H1 (cell line): ENCODE measurements at regions not wholly inside any gene's neighbourhood (a gene's known extent, or its start where the extent isn't known, plus 50 kb on each side); places are given as distances from the start of the nearest gene placed in this dataset.

Source experiments
- BRCA1 ChIP-seq: IDR thresholded peaks from 2 replicates; pipeline ENCODE4 v1.6.1; 2012; ENCODE audit warnings: low read depth, low read length, improper control_type of control experiment
- GABPA ChIP-seq: IDR thresholded peaks from 2 replicates; pipeline ENCODE4 v1.6.1; 2011; ENCODE audit warnings: mild to moderate bottlenecking, low read length, moderate library complexity, borderline replicate concordance; ENCODE audit not compliant: insufficient read depth
- SAP30 ChIP-seq: fragments of 300-600 bp; sonication (generic); IDR thresholded peaks from 2 replicates; pipeline ENCODE4 v1.7.1; 2012; ENCODE audit warnings: low read length, moderate library complexity, mild to moderate bottlenecking, inconsistent platforms; ENCODE audit not compliant: insufficient read depth, insufficient replicate concordance
- TF ChIP-seq, protein P1 (sequence below): IDR thresholded peaks from 2 replicates; pipeline ENCODE4 v1.6.1; 2012; ENCODE audit warnings: low read length, inconsistent platforms
- TF ChIP-seq, protein P2 (sequence below): IDR thresholded peaks from 2 replicates; pipeline ENCODE4 v1.6.1; 2011; ENCODE audit warnings: low read length, improper control_type of control experiment

DNA sequence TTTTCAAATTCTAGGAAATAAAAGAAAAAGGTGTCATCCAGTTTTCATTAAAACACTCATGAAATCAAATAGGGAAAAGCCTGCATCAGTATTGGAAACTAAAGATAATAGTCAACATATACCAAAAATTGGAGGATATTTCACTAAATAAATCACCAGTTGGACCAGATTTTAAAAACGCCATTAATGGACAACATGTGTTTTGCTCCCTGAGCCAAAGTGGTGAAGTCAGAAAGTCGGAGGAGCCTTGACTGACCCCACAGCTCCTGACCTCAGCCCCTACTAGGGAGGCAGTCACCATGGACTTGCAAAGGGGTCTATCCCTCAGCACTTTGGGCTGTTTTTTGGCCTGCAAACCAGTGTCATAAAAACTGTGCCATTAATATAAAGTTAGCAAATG lies 98.3 kb upstream of the SEC61G start (continued):
- TF ChIP-seq BRCA1 (no peak), SAP30 (no peak), GABPA (no peak)
- TF ChIP-seq, protein P1, sequence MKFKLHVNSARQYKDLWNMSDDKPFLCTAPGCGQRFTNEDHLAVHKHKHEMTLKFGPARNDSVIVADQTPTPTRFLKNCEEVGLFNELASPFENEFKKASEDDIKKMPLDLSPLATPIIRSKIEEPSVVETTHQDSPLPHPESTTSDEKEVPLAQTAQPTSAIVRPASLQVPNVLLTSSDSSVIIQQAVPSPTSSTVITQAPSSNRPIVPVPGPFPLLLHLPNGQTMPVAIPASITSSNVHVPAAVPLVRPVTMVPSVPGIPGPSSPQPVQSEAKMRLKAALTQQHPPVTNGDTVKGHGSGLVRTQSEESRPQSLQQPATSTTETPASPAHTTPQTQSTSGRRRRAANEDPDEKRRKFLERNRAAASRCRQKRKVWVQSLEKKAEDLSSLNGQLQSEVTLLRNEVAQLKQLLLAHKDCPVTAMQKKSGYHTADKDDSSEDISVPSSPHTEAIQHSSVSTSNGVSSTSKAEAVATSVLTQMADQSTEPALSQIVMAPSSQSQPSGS: no peak
- TF ChIP-seq, protein P2, sequence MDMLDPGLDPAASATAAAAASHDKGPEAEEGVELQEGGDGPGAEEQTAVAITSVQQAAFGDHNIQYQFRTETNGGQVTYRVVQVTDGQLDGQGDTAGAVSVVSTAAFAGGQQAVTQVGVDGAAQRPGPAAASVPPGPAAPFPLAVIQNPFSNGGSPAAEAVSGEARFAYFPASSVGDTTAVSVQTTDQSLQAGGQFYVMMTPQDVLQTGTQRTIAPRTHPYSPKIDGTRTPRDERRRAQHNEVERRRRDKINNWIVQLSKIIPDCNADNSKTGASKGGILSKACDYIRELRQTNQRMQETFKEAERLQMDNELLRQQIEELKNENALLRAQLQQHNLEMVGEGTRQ: no peak
